GM10266 (cell line): ENCODE measurements at regions not wholly inside any gene's neighbourhood (a gene's known extent, or its start where the extent isn't known, plus 50 kb on each side); places are given as distances from the start of the nearest gene placed in this dataset.

ENCODE experiments used
- DNase-seq: peaks from one replicate; pipeline ENCODE4 v3.0.0; 2012; ENCODE audit errors: extremely low spot score
- CTCF ChIP-seq: IDR thresholded peaks from 2 replicates; pipeline ENCODE4 v1.5.1; 2012; ENCODE audit warnings: mild to moderate bottlenecking, low read depth; ENCODE audit not compliant: control insufficient read depth, insufficient read depth; ENCODE audit errors: missing control alignments

- DNase-seq = no peak
- TF ChIP-seq CTCF = no peak
Observed at GRCh38 chr7:130887182-130887956, 153.4 kb upstream of the KLF14 start.

- no peak for TF ChIP-seq CTCF
- DNase-seq = no peak
Observed at GRCh38 chr7:130887957-130888371, 154.0 kb upstream of the KLF14 start.

- TF ChIP-seq CTCF = no peak
- no peak for DNase-seq
Observed at GRCh38 chr7:130888468-130888867, 154.5 kb upstream of the KLF14 start.

- TF ChIP-seq CTCF = no peak
- no peak for DNase-seq
Observed at GRCh38 chr7:130890176-130891020, 156.4 kb upstream of the KLF14 start.

- DNase-seq = no peak
Observed at GRCh38 chr7:130891254-130892094, 157.5 kb upstream of the KLF14 start.

GRCh38 chr7:130893441-130893894 lies 159.5 kb upstream of the KLF14 start:
- no peak for DNase-seq
- no peak for TF ChIP-seq CTCF

More at GRCh38 chr7:130891254-130892094, 157.5 kb upstream of the KLF14 start:
- no peak for TF ChIP-seq CTCF
